NCI-H69 (cell line): ENCODE measurements at regions not wholly inside any gene's neighbourhood (a gene's known extent, or its start where the extent isn't known, plus 50 kb on each side); places are given as distances from the start of the nearest gene placed in this dataset.
A peak's percentile ranks its signal among the peaks of the same experiment; 100 is the strongest.

Experiments used
- DNase-seq: peaks from one replicate; lab custom pipeline; 2025; lab: John Stamatoyannopoulos, UW

DNA sequence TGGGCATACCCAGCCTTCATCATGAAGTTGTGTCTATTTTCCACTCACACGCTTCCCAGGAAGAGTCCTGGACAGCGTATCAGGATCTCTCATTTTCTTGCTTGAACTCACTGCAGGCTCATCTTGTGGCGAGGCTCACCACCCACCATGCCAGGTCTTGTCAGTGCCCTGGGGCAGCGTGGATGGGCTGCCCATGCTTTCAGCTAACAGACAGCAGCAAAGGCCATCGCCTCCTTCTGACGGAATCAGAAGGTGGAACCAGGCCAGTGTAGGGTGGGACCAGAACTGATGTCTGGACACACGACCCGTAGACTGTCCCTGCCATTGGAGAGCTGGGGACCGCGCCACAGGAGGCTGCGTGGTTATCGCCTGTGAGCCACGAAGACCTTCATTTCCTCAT is 169.4 kb downstream of the FOXL1 start:
- DNase-seq = no peak

DNA sequence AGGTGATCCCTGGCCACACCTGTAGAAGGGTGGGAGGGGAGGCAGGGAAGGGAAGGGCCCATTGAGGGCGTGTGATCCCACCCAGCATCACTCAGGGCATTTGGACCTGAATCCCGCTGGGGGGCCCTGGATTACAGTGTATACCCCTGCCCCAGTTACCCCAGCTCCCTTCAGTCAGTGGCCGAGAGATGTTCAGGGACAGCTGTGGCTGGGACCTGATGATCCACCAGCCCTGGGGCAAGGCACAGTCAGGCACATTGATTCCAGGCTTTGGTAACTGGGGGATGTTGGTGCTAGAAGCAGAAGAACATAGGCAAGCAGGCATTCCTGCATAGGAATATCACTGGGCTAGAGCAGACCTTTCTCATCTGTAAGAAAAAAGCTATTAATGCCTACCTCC is 170.3 kb downstream of the FOXL1 start:
- no peak for DNase-seq

DNA sequence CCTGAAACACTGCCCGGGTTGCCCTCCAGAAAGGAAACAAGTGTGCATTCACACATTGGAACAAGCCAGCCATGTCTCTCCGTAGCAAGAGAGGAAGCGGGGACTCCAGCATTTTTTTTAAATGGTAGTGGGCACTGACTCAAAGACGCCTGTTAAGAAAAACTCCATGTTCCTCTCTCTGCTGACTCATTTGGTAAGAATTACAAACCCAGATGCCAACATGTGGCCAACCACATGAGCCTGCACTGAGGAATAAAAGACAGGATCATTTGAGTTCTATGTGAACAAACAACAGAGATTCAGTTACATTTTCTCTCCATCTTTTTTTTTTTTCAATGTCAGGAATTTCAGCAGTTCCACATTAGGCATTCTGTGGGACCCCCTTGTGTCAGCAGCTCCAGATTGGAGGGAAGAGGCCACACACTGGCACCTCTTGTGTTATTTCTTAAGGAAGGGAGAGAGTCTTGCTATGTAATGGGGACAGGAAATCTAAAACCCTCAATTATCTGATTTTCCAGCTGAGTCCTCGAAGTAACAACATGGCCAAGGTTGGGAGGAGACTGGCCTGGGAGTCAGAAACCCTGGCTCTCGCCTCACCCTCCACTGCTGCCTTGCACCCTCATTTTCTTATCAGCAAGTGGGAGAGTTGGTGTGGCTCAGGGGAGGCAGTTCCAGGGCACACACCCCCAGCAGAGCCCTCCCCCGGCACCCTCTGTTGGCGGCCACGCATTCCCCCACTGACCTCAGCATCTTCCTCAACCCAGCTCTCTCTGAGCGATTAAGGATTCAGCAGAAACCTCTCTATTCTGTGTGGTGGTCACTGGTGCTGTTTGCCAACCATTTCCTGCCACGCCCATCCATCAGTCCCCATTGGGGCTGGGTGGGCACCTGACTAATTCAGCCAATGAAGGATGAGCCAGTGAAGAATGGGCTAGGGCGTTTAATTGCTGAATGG is 173.0 kb downstream of the FOXL1 start:
- no peak for DNase-seq

DNA sequence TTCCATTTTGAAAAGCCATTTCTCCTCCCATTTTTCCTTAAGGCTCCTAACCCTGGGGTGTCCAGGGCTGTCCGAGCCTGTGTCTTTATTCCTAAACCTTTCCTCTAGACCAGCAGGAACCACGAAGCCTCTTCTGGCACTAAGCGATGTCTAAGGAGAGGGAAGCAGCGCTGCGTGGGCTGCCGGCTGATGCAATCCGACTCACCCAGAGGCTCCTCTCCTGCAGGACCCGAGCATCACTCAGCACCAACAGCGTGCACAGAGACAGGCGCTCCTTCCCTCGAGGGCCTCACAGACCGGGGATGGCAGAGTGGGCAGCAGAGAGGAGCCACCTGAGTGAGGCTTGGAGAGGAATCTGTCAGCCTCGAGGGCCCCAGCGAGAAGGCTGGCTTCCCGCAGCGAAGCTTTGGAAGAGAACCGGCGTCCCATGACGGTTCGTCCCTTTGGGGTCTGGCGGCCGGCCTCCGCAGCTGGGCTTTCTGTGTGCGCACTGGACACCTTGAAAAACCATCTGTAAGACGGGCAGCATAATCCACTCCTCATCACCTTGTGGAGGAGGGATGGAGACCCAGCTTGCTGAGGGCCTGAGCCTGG is 174.3 kb downstream of the FOXL1 start:
- no peak for DNase-seq

DNA sequence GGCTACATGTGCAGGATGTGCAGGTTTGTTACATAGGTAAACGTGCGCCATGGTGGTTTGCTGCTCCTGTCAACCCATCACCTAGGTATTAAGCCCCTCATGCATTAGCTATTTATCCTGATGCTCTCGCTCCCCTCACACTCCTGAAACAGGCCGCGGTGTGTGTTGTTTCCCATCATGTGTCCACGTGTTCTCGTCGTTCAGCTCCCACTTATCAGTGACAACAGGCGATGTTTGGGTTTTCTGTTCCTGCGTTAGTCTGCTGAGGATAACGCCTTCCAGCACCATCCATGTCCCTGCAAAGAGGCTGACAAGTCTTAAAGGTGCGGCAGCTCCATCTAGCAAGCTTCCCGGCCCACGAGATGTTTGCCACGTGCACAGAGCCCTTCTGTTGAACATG is 175.1 kb downstream of the FOXL1 start:
- no peak for DNase-seq

DNA sequence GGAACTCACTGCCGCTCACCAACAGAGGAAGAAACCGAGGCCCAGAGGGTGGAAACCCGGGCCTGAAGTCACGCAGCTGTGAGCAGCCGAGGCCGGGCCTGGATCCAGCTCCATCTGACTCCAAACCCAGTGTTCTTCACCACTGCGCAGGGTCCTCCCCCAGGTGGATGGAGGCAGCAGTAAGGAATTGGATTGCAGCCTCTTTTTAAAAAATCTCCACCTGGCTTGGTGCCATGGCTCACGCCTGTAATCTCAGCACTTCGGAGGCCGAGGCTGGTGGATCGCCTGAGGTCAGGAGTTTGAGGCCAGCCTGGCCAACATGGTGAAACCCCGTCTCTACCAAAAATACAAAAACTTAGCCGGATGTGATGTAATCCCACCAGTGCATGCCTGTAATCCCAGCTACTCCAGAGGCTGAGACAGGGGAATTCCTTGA is 177.2 kb downstream of the FOXL1 start:
- DNase-seq = no peak

DNA sequence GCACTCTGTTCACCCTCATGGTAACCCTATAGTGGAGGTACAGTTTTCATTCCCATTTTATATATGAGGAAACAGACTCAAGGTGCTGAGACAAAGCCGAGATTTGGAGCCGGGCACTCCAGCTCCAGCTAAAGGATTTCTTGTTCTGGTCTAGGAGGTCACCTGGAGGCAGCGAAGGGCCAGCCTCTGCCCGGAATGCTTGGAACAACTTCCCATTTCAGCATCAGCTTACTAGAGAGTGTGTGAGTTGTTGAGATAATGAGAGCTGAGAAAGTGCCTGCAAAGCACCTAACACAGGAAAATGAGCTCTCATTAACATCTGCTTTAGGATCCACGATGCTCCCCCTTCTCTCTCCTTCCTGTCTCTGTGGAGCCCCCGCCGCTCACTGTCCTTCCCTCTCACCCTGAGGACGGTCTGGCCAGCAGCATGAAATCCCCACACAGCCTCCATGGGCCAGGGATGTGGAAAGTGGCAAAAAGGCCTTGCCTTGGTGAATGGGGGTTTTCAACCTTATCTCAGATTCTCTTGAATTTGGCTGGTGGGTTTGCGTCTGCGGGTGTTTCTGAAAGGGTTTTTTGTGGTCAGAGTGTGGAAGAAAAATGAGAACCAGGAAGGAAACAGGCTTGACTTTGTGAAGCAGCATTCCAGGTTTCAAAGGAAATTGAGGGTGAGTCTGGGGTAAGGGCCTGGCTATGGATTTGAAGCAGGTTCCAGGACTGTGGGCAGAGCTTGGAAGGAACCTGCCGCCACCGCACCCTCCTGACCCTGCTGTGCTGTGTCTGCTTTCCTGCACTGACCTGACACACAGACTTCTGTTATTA is 178.7 kb downstream of the FOXL1 start:
- DNase-seq = no peak

DNA sequence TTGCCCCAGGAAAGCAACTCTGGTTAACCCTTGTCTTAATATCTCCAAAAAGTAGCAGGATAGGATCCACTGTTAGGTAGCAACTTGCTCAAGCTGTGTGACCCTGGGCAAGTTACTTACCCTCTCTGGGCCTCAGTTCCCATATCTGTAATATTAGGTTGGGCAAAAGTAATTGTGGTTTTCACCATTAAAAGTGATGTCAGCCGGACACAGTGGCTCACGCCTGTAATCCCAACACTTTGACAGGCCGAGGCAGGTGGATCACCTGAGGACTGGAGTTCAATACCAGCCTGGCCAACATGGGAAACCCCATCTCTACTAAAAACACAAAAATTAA is 179.3 kb downstream of the FOXL1 start:
- no peak for DNase-seq

DNA sequence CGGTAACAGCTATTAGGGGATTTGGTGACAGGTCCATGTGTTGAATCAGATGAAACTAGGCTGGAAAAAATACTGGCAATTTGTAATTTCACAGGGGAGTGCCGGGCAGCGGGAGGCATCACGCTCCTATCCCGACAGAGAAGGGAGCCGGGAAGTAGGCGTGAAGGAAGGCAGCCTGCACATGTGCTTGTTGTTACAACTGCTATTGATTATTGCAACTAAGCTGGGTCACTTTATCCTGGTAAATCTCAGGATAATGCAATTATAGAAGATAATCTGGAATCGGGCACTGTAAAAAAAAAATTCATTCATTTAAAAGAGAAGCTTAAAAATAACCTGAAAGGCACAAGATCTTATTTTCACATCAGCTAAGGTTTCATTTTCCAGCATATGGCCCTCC is 180.6 kb downstream of the FOXL1 start:
- no peak for DNase-seq

GRCh38 chr16:86761111-86762031 is 183.0 kb downstream of the FOXL1 start:
- DNase-seq = peak; percentile 18

GRCh38 chr16:86762095-86762494 is 183.7 kb downstream of the FOXL1 start:
- DNase-seq = no peak

GRCh38 chr16:86763819-86764218 is 185.5 kb downstream of the FOXL1 start:
- DNase-seq = no peak

GRCh38 chr16:86764551-86764950 is 186.2 kb downstream of the FOXL1 start:
- no peak for DNase-seq

DNA sequence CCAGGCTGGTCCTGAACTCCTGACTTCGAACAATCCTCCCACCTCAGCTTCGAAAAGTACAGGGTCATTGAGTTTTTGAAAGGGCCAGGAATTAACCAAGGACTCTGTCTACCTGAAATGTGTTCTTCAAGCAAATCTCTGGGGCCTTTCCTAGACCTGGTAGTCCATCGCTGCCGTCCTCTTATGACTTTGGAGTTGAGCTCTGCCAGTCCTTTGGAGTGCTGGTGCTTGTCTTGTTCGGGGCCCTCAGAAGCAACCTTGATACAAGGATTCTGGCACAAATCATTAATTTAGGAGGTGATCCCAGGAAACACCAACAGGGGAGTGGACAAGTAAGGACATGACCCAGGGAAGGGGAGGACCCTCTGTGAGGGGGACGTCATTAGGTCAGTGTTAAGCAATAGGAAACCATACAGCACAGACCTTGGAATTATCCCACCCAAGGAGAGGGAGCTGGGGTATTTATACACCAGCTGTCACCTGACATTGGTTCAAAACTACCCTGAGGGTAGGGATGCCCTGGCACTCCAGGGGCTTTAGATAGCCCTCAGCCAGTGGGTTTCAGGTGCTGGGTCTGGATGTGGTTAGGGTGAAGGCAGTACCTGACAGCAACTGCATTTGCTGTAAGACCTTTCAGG is 187.2 kb downstream of the FOXL1 start:
- DNase-seq = no peak

DNA sequence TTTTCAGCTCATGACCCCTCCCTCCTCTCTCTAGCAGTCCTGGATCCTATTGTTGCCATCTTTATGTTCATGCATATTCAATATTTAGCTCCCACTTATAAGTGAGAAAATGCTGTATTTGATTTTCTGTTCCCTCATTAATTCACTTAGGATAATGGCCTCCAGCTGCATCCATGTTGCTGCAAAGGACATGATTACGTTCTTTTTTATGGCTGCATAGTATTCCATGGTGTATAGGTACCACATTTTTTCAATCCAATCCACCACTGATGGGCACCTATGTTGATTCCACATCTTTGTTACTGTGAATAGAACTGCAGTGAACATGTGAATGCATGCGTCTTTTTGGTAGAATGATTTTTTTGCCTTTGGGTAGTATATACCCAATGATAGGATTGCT is 188.4 kb downstream of the FOXL1 start:
- DNase-seq = no peak

DNA sequence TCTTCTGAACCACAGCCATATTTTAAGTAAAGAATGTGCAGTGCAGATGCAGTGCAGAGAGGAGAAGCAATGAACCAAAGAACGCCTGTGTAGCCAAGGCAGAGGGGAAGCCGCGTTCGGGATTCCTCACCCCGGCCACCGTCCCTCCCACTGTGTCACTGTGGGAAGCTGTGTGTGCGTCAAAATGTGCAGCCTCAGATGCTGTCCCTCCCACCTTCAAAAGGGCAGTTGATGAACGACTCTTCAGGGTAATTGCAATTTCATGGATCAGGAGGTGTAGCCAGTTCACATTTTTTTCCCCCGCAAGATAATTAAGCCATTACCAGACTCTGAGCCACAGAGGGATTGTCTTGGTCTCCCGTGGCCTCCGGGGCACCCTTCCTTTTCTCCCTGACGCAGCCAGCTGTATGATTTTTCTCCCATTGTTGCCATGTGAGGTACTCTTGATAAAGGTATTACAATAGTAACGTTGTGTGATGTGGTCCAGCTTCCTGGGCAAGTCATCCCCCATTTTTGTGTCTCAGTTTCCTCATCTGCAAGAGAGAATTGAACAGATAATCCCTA is 190.0 kb downstream of the FOXL1 start:
- no peak for DNase-seq

- no peak for DNase-seq
These were observed 190.7 kb downstream of the FOXL1 start for GRCh38 chr16:86768999-86769398.

- DNase-seq = no peak
These were observed 193.4 kb downstream of the FOXL1 start for GRCh38 chr16:86771506-86772460.

DNA sequence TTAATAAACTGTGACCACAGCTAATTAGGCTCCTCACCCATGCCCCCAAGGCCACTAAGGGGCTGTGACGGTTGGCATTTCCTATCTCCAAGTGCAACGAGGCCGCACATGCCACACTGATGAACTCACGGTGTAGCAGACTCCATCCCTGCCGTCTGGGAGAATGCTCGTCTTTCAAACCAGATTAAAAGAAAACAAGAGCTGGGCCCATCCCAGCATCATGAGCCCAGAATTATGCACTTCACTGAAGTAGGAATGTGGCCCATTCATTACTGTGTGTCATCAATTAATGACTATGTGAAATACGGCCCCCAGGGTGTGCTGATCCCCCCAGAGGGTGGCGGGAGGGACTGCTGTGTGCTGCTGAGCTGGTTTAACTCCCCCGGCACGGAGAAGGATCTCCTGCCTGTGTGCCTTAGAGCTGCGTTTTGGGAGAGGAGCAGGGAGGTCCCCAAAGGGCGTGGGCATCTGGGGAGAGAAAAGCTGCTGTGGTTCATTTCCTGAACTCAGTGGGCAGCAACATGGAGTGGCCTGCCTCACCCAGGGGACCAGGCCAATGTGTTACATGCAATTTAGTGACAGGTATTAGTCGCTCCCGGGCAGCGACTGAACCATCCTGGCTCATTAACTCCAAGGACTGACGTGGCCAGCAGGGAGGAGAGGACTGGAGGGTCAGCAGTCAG is 194.5 kb downstream of the FOXL1 start:
- DNase-seq = no peak
